Fibroblast of lung (primary cell): ENCODE measurements at regions not wholly inside any gene's neighbourhood (a gene's known extent, or its start where the extent isn't known, plus 50 kb on each side); places are given as distances from the start of the nearest gene placed in this dataset.

Experiments
- CTCF ChIP-seq, 2 donors: IDR thresholded peaks in 1 of 2; conservative IDR thresholded peaks in 1 of 2; 1 replicate in 1 of 2; 2 replicates in 1 of 2; pipeline ENCODE4 v1.5.1; 2011 to 2012; ENCODE audit warnings: low read length in 2 of 2, control low read depth in 1 of 2, inconsistent platforms in 1 of 2, low read depth in 1 of 2, mild to moderate bottlenecking in 1 of 2
- EZH2 ChIP-seq: IDR thresholded peaks from 2 replicates; pipeline ENCODE4 v1.5.1; 2012; ENCODE audit warnings: low read length, control low read depth, mild to moderate bottlenecking; ENCODE audit errors: missing control alignments

DNA sequence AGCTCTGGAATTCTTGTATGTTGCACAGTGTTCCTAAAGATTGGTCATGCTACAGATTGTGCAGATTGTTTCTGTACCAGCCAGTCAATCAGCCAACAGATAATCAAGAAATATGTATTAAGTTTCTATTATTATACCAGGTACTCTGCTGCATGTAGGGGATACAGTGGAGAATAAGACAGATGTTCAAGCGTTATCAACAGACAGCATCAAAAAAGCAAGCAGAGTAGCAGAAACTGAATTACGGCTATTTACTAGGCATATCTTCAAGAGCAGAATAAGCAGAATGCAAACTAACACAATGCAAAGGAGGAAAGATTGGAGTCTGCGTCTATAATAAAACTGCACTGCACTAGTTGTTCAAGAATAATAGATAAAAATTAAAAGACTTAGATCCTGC, 278.6 kb downstream of the ETS1 start:
- TF ChIP-seq CTCF (conservative IDR thresholded peaks at IDR 0.05 in 1 of 2, IDR thresholded peaks at IDR 0.05 in 1 of 2; ENCODE audit: low read depth in 1 of 2, low read length in 2 of 2) (no peak), EZH2 (no peak)
